ENCODE measurements at regions not wholly inside any gene's neighbourhood (a gene's known extent, or its start where the extent isn't known, plus 50 kb on each side); places are given as distances from the start of the nearest gene placed in this dataset.

GRCh38 chr12:19044891-19045290, 84.6 kb upstream of the PLEKHA5 start:
- Histone ChIP-seq H3K9me3 (no peaks in the 10 kb centered on the region), H3K27ac (no peak overlapping the region), H3K36me3 (no peaks in the 10 kb centered on the region), H3K4me3 (no peak overlapping the region), H3K4me1 (no peaks in the 10 kb centered on the region), H3K27me3 (no peaks in the 10 kb centered on the region)
- intact Hi-C loops (cut with DNase I; ENCODE audit: low total_unique reads) = no loop called here
- DNase-seq = no peak
- TF ChIP-seq, protein P1, sequence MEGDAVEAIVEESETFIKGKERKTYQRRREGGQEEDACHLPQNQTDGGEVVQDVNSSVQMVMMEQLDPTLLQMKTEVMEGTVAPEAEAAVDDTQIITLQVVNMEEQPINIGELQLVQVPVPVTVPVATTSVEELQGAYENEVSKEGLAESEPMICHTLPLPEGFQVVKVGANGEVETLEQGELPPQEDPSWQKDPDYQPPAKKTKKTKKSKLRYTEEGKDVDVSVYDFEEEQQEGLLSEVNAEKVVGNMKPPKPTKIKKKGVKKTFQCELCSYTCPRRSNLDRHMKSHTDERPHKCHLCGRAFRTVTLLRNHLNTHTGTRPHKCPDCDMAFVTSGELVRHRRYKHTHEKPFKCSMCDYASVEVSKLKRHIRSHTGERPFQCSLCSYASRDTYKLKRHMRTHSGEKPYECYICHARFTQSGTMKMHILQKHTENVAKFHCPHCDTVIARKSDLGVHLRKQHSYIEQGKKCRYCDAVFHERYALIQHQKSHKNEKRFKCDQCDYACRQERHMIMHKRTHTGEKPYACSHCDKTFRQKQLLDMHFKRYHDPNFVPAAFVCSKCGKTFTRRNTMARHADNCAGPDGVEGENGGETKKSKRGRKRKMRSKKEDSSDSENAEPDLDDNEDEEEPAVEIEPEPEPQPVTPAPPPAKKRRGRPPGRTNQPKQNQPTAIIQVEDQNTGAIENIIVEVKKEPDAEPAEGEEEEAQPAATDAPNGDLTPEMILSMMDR (IDR thresholded peaks at IDR 0.05) = no peak
- no peak for TF ChIP-seq POLR2A (IDR thresholded peaks at IDR 0.05)

GRCh38 chr12:19045426-19045825, 84.1 kb upstream of the PLEKHA5 start:
- TF ChIP-seq POLR2A (IDR thresholded peaks at IDR 0.05) = no peak
- TF ChIP-seq, protein P1 (IDR thresholded peaks at IDR 0.05) = no peak
- no peak for DNase-seq
- intact Hi-C loops (cut with DNase I; ENCODE audit: low total_unique reads) = no loop called here
- Histone ChIP-seq H3K27me3 (no peaks in the 10 kb centered on the region), H3K4me1 (no peaks in the 10 kb centered on the region), H3K27ac (no peak overlapping the region), H3K9me3 (no peaks in the 10 kb centered on the region), H3K36me3 (no peaks in the 10 kb centered on the region), H3K4me3 (no peak overlapping the region)

- H3K4me3 ChIP-seq = no peak overlapping the region
- no peak for DNase-seq
- TF ChIP-seq POLR2A (IDR thresholded peaks at IDR 0.05) = no peak
- TF ChIP-seq, protein P1 (IDR thresholded peaks at IDR 0.05) = no peak
- no peaks in the 10 kb centered on the region for H3K9me3 ChIP-seq
- no peak overlapping the region for H3K27ac ChIP-seq
- no peaks in the 10 kb centered on the region for H3K27me3 ChIP-seq
- H3K36me3 ChIP-seq = no peaks in the 10 kb centered on the region
- intact Hi-C loops (cut with DNase I; ENCODE audit: low total_unique reads) = no loop called here
- no peaks in the 10 kb centered on the region for H3K4me1 ChIP-seq
Measured at GRCh38 chr12:19048943-19049342, 80.6 kb upstream of the PLEKHA5 start.

- Histone ChIP-seq H3K27me3 (no peaks in the 10 kb centered on the region), H3K36me3 (no peaks in the 10 kb centered on the region), H3K4me3 (no peak overlapping the region), H3K9me3 (no peaks in the 10 kb centered on the region), H3K4me1 (no peaks in the 10 kb centered on the region), H3K27ac (no peak overlapping the region)
- TF ChIP-seq, protein P1 (IDR thresholded peaks at IDR 0.05) = no peak
- no peak for TF ChIP-seq POLR2A (IDR thresholded peaks at IDR 0.05)
- no peak for DNase-seq
- intact Hi-C loops (cut with DNase I; ENCODE audit: low total_unique reads) = no loop called here
Measured at GRCh38 chr12:19052689-19053088, 76.8 kb upstream of the PLEKHA5 start.

GRCh38 chr12:19053218-19053617, 76.3 kb upstream of the PLEKHA5 start:
- no peak for TF ChIP-seq POLR2A (IDR thresholded peaks at IDR 0.05)
- TF ChIP-seq, protein P1 (IDR thresholded peaks at IDR 0.05) = no peak
- Histone ChIP-seq H3K36me3 (no peaks in the 10 kb centered on the region), H3K9me3 (no peaks in the 10 kb centered on the region), H3K27ac (no peak overlapping the region), H3K27me3 (no peaks in the 10 kb centered on the region), H3K4me3 (no peak overlapping the region), H3K4me1 (no peaks in the 10 kb centered on the region)
- DNase-seq = no peak
- intact Hi-C loops (cut with DNase I; ENCODE audit: low total_unique reads) = no loop called here
